GM19455 (cell line): ENCODE measurements at regions not wholly inside any gene's neighbourhood (a gene's known extent, or its start where the extent isn't known, plus 50 kb on each side); places are given as distances from the start of the nearest gene placed in this dataset.

Experiments used
- ATAC-seq: cut with Tn5 transposase; IDR thresholded peaks from one replicate; pipeline ENCODE4 v1.9.1; 2021; ENCODE audit not compliant: unreplicated experiment

GRCh38 chr5:5018578-5018970 lies 121.6 kb upstream of the ADAMTS16 start:
- no peak for ATAC-seq

DNA sequence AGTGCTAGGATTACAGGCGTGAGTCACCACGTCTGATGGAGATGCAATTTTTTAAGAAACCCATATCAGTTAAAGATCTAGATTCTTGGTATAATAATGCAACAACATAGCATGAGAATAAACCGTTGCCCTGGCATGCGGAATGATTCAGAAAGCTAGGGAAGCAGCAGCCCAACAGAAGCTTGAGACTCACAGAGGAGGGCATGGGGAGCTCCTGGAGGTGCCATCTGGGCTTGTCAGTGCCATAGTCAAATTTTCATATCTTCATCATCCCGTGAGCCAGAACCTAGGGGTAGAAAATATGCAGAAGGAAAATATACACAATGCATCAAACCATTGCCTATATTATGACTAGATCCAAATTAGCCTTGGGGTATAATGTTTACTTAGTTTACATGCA lies 118.7 kb upstream of the ADAMTS16 start:
- ATAC-seq = no peak

GRCh38 chr5:5025098-5025773 lies 114.9 kb upstream of the ADAMTS16 start:
- ATAC-seq = no peak

- no peak for ATAC-seq
Measured at GRCh38 chr5:5025774-5026408, 114.2 kb upstream of the ADAMTS16 start.

DNA sequence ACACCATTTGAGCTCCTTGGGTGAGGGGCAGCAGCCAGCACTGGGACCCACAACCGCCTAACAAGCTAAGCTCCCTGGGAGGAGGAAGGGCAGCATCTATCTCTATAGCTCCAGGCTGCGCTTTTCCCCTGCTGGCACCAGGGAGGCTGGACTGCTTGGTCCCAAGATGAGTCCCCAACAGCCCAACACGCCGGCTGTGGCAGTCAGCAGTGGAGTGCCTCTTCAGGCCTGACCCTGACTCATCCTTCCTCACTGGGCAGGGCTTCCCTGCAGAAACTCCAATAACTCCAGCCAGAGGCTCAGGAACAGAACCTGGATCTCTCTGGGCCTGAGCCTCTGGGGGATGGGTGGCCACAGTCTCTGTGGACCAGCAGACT lies 113.7 kb upstream of the ADAMTS16 start:
- no peak for ATAC-seq

- no peak for ATAC-seq
Measured at GRCh38 chr5:5031665-5032064, 108.5 kb upstream of the ADAMTS16 start.

GRCh38 chr5:5037674-5038073 lies 102.5 kb upstream of the ADAMTS16 start:
- no peak for ATAC-seq

- ATAC-seq = no peak
Measured at GRCh38 chr5:5039918-5040317, 100.2 kb upstream of the ADAMTS16 start.

DNA sequence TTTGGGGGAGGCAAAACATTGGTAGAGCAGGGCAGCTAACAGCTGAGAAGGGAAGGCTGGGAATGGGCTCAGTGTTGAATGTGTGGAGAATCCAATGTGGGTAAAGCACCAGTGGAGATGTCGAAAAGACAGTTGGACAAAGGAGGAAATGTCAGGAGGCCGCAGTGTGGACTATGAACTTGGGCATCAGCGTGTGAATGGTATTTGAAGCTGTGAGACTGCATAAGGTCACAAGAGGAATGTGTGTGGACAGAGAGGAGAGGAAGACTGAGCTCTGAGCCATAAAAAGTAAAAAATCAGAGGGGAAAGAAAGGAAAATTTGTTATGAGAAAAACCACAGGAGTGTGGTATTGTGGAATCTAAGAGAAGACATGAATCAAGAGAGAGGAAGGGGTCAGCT lies 99.4 kb upstream of the ADAMTS16 start:
- no peak for ATAC-seq

- no peak for ATAC-seq
Measured at GRCh38 chr5:5042806-5043205, 97.3 kb upstream of the ADAMTS16 start.

- no peak for ATAC-seq
Measured at GRCh38 chr5:5043346-5043745, 96.8 kb upstream of the ADAMTS16 start.

DNA sequence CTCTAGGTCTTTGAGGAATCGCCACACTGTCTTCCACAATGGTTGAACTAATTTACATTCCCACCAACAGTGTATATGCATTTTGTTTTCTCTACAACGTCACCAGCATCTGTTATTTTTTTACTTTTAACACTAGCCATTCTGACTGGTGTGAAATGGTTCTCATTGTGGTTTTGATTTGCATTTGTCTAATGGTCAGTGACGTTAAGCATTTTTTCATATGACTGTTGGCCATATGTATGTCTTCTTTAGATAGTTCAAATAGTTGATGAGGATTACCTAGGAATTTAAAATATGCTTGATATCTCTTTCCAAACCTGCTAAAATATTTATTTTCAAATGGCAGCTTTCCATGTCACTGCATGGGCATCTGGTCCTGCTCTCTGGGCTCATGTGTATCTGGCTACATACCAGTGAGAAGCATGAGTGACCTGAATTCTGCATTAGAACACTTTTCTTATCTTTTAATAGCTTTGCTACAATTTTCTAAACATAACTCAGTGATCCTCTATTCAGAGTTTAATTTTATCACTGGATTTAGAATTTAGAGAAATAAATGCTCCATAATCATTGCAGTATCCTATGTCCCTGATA lies 95.8 kb upstream of the ADAMTS16 start:
- ATAC-seq = no peak

- ATAC-seq = no peak
Measured at GRCh38 chr5:5046680-5047502, 93.2 kb upstream of the ADAMTS16 start.

DNA sequence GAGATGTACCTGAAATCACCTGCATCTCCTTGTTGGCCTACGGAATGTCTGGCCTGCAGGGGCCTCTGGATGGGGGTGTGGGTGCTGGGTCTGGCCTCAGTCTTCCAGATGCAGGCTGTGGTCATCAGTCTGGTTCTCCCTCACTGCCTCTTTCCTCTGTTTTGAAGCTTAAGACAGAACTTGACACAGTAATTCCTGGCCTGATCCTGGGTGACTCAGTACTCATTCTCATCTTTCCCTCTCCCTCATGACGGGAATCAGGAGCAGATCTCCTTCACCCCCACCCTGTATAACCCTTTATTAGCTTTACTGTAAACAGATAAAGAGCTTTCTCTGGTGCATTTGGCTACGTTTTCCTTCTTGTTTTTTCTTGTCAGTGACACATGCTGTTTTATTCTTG lies 89.3 kb upstream of the ADAMTS16 start:
- no peak for ATAC-seq

GRCh38 chr5:5055712-5056111 lies 84.4 kb upstream of the ADAMTS16 start:
- no peak for ATAC-seq

GRCh38 chr5:5061836-5062235 lies 78.3 kb upstream of the ADAMTS16 start:
- no peak for ATAC-seq

DNA sequence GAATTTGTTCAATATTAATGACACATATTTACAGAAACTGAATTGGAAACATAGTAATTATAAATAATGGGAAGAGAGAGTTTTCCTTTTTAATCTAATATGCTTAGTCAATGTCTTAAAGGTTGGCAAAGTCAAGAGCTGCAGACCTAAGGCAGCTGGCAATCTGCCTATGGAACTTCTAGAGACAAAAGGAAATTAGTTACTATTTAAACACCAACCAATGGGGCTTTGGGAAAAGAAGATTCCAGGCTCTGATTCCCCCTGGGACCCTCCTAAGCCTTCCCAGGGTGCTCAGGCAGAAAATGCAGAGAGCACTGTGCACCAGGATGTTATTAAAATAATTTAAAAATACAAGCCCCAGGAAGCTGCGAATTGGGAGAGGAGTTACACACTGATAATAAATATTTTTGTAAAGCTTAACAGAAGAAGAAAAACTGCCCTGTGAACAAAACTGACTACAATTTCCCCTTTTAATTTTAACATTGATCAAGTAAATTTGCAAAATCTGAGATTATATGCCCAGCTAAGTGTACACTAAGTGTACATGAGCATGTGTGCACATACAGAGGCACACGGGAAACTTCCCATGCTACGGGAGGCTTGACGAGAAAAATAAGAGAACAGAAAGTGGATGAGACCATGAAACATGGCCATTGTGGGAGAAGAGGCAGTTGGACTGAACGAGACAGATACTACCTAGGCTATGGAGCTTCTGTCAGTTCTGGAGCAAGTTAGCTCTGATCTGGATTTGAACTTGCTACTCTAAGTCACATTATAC lies 77.4 kb upstream of the ADAMTS16 start:
- no peak for ATAC-seq

DNA sequence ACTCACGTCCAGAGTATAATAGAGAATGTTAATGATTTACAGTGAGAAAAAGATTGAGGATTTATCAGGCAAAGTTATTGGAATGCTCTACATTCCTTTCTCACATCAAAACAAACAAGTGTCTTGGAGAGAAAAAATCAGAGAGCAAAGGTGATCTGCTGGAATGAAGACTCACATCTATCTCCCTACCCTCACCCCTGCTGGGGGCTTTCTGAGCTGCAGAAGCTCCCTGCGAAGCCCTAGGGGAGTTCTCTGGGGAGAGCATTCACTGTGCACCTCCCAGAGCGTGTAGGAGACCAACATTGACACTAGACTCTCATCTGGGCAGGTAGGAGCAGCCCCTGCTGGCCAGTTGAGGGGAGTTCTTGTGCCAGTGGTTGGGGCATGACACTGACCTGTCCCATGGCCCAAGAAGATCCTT lies 76.6 kb upstream of the ADAMTS16 start:
- ATAC-seq = no peak

DNA sequence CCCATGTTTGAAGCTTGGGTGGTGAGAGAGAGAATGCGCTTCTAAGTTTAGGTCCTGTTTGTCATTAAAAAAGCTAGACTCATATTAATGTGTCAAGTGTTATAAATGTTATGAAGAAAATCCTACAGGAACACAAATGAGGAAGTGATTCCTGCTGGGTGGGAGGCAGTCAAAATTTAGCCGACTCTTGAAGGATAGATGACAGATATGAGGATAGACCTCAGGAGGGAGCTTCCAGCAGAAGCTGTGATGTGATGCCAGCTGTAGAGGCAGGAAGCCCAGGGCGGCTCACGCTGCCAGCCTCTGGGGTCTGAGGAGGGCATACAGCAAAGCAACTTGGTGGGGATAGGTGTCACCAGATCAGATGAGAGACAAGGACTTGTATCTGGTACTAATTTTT lies 74.7 kb upstream of the ADAMTS16 start:
- no peak for ATAC-seq

DNA sequence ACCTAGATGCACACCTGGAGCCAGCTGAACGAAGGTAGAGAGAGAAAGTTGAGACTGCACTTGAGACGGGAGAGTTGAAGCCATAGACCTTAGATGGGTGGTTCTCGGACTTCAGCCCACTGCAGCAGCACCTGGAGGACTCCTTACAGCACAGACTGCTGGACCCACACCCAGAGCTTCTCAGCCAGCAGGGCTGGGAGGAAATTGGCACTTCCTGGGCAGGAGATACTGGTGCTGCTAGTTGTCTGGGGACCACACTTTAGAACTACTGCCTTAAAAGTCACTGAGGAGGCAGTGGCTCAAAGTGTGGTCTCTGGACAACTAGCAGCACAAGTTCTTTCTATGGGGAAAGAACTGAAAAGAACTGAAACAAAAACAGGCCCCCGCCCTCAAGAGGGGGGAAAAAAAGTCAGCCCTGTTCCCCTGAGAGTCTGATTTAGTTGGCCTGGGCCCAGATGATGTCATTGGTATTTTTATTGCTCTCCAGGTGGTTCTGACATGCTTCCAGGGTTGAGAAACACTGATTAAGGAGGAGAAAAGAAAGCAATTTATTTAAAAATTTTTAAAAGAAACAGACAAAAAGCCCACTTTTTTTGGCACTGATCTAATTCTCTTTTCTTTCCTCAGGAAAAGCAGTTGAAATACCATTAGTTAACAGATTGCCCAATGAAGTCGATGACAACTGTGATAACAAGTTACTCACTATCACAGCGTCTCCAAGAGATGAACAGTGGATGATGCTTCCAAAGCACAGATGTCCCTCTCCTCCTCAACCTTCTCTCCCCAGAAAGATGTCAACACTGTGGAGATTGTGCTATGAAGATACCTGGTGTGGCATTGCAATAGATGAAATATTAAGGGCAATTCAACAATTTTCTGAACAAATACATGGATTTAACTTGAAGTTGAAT lies 73.6 kb upstream of the ADAMTS16 start:
- no peak for ATAC-seq
